ENCODE measurements at regions not wholly inside any gene's neighbourhood (a gene's known extent, or its start where the extent isn't known, plus 50 kb on each side); places are given as distances from the start of the nearest gene placed in this dataset.
"Not testable (repeated sequence)": the region's sequence is repeated elsewhere in the genome, so short reads cannot be mapped to it uniquely, and the experiment has no call there.

GRCh38 chr10:123357421-123357930 is 203.3 kb downstream of the BUB3 start:
- Histone ChIP-seq H3K4me3 (ENCODE audit: low read length) (no peak overlapping the region), H3K4me1 (ENCODE audit: control insufficient read depth, insufficient read depth, low read length) (no peaks in the 10 kb centered on the region), H3K9ac (ENCODE audit: low read depth, low read length) (no peak overlapping the region), H3K27me3 (ENCODE audit: control insufficient read depth, insufficient read depth, low read length) (peaks cover 11% of the 10 kb centered on the region), H3K4me2 (ENCODE audit: low read length) (no peak overlapping the region), H3K9me3 (replicated peaks; ENCODE audit: low read length) (no peaks in the 10 kb centered on the region), H3K36me3 (ENCODE audit: insufficient read depth, low read length) (no peaks in the 10 kb centered on the region)

GRCh38 chr10:123359539-123359938 is 205.3 kb downstream of the BUB3 start:
- Histone ChIP-seq H3K36me3 (ENCODE audit: insufficient read depth, low read length) (no peaks in the 10 kb centered on the region), H3K4me2 (ENCODE audit: low read length) (no peak overlapping the region), H3K4me3 (ENCODE audit: low read length) (no peak overlapping the region), H3K9me3 (replicated peaks; ENCODE audit: low read length) (no peaks in the 10 kb centered on the region), H3K9ac (ENCODE audit: low read depth, low read length) (no peak overlapping the region), H3K4me1 (ENCODE audit: control insufficient read depth, insufficient read depth, low read length) (no peaks in the 10 kb centered on the region), H3K27me3 (ENCODE audit: control insufficient read depth, insufficient read depth, low read length) (peaks cover 11% of the 10 kb centered on the region)

GRCh38 chr10:123361832-123362231 is 207.6 kb downstream of the BUB3 start:
- Histone ChIP-seq H3K4me3 (ENCODE audit: low read length) (no peak overlapping the region), H3K36me3 (ENCODE audit: insufficient read depth, low read length) (no peaks in the 10 kb centered on the region), H3K9me3 (replicated peaks; ENCODE audit: low read length) (no peaks in the 10 kb centered on the region), H3K4me2 (ENCODE audit: low read length) (no peak overlapping the region), H3K9ac (ENCODE audit: low read depth, low read length) (no peak overlapping the region), H3K4me1 (ENCODE audit: control insufficient read depth, insufficient read depth, low read length) (no peaks in the 10 kb centered on the region), H3K27me3 (ENCODE audit: control insufficient read depth, insufficient read depth, low read length) (peaks cover 11% of the 10 kb centered on the region)

GRCh38 chr10:123367195-123367594 is 213.0 kb downstream of the BUB3 start:
- Histone ChIP-seq H3K9ac (ENCODE audit: low read depth, low read length) (no peak overlapping the region), H3K4me3 (ENCODE audit: low read length) (no peak overlapping the region), H3K36me3 (ENCODE audit: insufficient read depth, low read length) (no peaks in the 10 kb centered on the region), H3K4me2 (ENCODE audit: low read length) (no peak overlapping the region), H3K27me3 (ENCODE audit: control insufficient read depth, insufficient read depth, low read length) (no peaks in the 10 kb centered on the region), H3K9me3 (replicated peaks; ENCODE audit: low read length) (no peaks in the 10 kb centered on the region), H3K4me1 (ENCODE audit: control insufficient read depth, insufficient read depth, low read length) (no peaks in the 10 kb centered on the region)

GRCh38 chr10:123371626-123372025 is 217.4 kb downstream of the BUB3 start:
- not testable (repeated sequence) for H3K4me1 ChIP-seq (ENCODE audit: control insufficient read depth, insufficient read depth, low read length); H3K9me3 ChIP-seq (replicated peaks; ENCODE audit: low read length); H3K27me3 ChIP-seq (ENCODE audit: control insufficient read depth, insufficient read depth, low read length); H3K9ac ChIP-seq (ENCODE audit: low read depth, low read length); H3K36me3 ChIP-seq (ENCODE audit: insufficient read depth, low read length); H3K4me2 ChIP-seq (ENCODE audit: low read length); H3K4me3 ChIP-seq (ENCODE audit: low read length)

DNA sequence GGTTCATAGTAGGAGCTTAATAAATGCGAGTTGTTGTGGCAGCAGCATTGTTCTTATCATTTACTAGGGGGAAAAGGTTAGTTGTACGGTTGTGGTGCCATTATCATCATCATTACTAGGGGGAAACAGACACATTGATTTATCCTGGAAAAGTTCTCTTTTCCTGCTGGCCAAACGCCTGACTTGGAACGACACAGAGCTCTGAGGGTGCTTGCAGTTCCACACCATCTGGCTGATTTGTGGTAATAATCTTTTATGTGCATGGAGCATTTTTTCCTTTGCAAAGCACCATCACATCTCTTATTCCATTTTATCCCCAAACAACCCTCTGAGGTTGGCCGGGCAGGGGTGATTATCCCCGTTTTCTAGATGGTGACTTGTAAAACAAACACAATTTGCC is 219.4 kb downstream of the BUB3 start:
- Histone ChIP-seq H3K4me2 (ENCODE audit: low read length) (no peak overlapping the region), H3K36me3 (ENCODE audit: insufficient read depth, low read length) (no peaks in the 10 kb centered on the region), H3K4me3 (ENCODE audit: low read length) (no peak overlapping the region), H3K4me1 (ENCODE audit: control insufficient read depth, insufficient read depth, low read length) (no peaks in the 10 kb centered on the region), H3K9me3 (replicated peaks; ENCODE audit: low read length) (no peaks in the 10 kb centered on the region), H3K27me3 (ENCODE audit: control insufficient read depth, insufficient read depth, low read length) (no peaks in the 10 kb centered on the region), H3K9ac (ENCODE audit: low read depth, low read length) (no peak overlapping the region)

GRCh38 chr10:123375097-123375496 is 220.9 kb downstream of the BUB3 start:
- Histone ChIP-seq H3K27me3 (ENCODE audit: control insufficient read depth, insufficient read depth, low read length) (no peaks in the 10 kb centered on the region), H3K4me3 (ENCODE audit: low read length) (no peak overlapping the region), H3K4me2 (ENCODE audit: low read length) (no peak overlapping the region), H3K9me3 (replicated peaks; ENCODE audit: low read length) (no peaks in the 10 kb centered on the region), H3K9ac (ENCODE audit: low read depth, low read length) (no peak overlapping the region), H3K4me1 (ENCODE audit: control insufficient read depth, insufficient read depth, low read length) (no peaks in the 10 kb centered on the region), H3K36me3 (ENCODE audit: insufficient read depth, low read length) (no peaks in the 10 kb centered on the region)

GRCh38 chr10:123375738-123376137 is 221.5 kb downstream of the BUB3 start:
- Histone ChIP-seq H3K4me1 (ENCODE audit: control insufficient read depth, insufficient read depth, low read length) (no peaks in the 10 kb centered on the region), H3K4me2 (ENCODE audit: low read length) (no peak overlapping the region), H3K9me3 (replicated peaks; ENCODE audit: low read length) (no peaks in the 10 kb centered on the region), H3K4me3 (ENCODE audit: low read length) (no peak overlapping the region), H3K36me3 (ENCODE audit: insufficient read depth, low read length) (no peaks in the 10 kb centered on the region), H3K27me3 (ENCODE audit: control insufficient read depth, insufficient read depth, low read length) (no peaks in the 10 kb centered on the region), H3K9ac (ENCODE audit: low read depth, low read length) (no peak overlapping the region)

DNA sequence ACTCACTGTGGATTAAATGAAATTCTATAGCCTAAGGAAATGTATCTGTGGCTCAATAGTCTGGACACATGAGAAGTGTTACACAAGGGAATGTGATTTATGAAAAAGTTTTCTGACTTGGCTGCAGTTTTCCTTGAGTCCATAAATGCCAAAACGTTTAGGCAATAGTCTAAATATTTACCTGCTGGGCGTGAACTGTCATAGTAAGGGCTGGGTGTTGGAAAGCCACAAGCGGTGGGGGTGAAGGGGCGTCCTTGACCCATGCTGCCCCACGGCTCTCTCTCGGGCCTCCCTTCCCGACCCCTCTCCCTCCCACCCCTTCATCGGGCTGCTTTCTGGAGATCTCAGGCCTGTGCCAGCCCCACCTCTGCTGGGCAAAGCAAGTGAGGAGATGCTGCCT is 223.7 kb downstream of the BUB3 start:
- H3K27me3 ChIP-seq (ENCODE audit: control insufficient read depth, insufficient read depth, low read length): no peaks in the 10 kb centered on the region
- no peak overlapping the region for H3K4me2 ChIP-seq (ENCODE audit: low read length)
- no peak overlapping the region for H3K9ac ChIP-seq (ENCODE audit: low read depth, low read length)
- H3K36me3 ChIP-seq (ENCODE audit: insufficient read depth, low read length): no peaks in the 10 kb centered on the region
- no peaks in the 10 kb centered on the region for H3K4me1 ChIP-seq (ENCODE audit: control insufficient read depth, insufficient read depth, low read length)
- no peaks in the 10 kb centered on the region for H3K9me3 ChIP-seq (replicated peaks; ENCODE audit: low read length)
- no peak overlapping the region for H3K4me3 ChIP-seq (ENCODE audit: low read length)

DNA sequence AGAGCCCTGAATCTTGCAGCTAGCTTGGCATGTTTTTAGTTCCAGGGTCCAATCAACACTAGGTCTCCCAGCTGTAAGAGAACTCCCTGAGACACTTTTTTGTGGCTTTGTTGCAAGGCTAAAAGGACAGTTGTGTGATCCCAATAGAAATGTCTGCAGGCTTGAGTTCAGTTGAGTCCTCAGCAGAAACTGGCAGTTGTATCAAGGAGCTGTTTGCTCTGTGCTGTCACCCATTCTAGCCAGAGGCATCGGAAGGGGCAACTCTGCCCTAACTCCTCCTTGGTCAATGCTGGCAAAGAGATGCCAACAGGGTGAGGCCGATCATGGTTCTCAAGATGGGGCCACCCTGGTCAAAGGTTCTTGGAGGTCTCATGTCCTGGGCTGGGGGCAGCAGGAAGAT is 224.1 kb downstream of the BUB3 start:
- H3K9me3 ChIP-seq (replicated peaks; ENCODE audit: low read length): no peaks in the 10 kb centered on the region
- no peak overlapping the region for H3K9ac ChIP-seq (ENCODE audit: low read depth, low read length)
- no peaks in the 10 kb centered on the region for H3K27me3 ChIP-seq (ENCODE audit: control insufficient read depth, insufficient read depth, low read length)
- H3K4me1 ChIP-seq (ENCODE audit: control insufficient read depth, insufficient read depth, low read length): no peaks in the 10 kb centered on the region
- no peak overlapping the region for H3K4me3 ChIP-seq (ENCODE audit: low read length)
- H3K36me3 ChIP-seq (ENCODE audit: insufficient read depth, low read length): no peaks in the 10 kb centered on the region
- H3K4me2 ChIP-seq (ENCODE audit: low read length): no peak overlapping the region

DNA sequence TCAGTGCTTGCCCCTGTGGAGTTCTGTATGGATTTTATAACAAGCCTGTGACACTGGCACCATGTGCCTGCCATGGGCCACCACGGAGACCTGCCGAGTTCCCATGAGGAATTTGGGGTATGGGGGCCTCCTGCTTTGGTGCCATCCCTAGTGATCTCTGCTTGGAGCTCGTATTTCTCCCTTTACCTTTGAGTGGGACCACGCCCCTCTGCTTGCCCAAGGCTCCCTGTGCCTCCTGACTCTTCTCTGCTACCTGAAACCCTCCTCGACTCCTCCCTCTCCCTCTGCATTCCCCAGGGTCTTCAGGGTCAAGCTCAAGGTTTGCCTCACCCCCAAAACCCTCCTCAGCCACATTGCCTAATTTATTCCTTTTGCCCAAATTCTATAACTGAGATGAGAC is 225.0 kb downstream of the BUB3 start:
- Histone ChIP-seq H3K4me3 (ENCODE audit: low read length) (no peak overlapping the region), H3K9me3 (replicated peaks; ENCODE audit: low read length) (no peaks in the 10 kb centered on the region), H3K4me1 (ENCODE audit: control insufficient read depth, insufficient read depth, low read length) (no peaks in the 10 kb centered on the region), H3K4me2 (ENCODE audit: low read length) (no peak overlapping the region), H3K27me3 (ENCODE audit: control insufficient read depth, insufficient read depth, low read length) (no peaks in the 10 kb centered on the region), H3K36me3 (ENCODE audit: insufficient read depth, low read length) (no peaks in the 10 kb centered on the region), H3K9ac (ENCODE audit: low read depth, low read length) (no peak overlapping the region)

DNA sequence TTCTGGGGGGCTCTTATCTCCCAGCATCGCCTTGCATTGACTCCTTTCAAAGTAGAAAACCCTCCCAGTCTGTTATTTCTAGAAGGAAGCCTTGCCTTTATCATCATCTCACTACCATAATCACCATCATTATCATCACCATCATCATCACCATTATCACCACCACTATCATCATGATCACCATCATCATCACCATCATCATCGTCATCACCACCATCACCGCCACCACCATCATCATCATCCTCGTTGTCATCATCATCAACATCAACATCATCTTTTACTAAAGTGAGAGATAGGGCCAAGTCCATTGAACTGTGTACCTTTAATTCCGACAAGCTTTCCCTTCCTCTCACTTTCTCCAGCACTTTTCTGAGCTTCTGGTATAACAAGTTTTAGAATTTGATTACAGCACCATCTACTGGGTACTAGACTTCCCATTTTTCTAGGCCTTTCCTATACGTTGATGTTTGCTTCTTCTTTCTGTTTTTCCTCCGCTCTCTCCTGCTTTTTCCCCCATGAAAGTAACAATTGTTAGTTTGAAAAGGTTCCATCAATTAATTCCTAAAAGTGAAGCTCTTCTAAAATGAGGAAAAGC is 226.4 kb downstream of the BUB3 start:
- Histone ChIP-seq H3K4me1 (ENCODE audit: control insufficient read depth, insufficient read depth, low read length) (no peaks in the 10 kb centered on the region), H3K4me2 (ENCODE audit: low read length) (no peak overlapping the region), H3K4me3 (ENCODE audit: low read length) (no peak overlapping the region), H3K36me3 (ENCODE audit: insufficient read depth, low read length) (no peaks in the 10 kb centered on the region), H3K27me3 (ENCODE audit: control insufficient read depth, insufficient read depth, low read length) (no peaks in the 10 kb centered on the region), H3K9ac (ENCODE audit: low read depth, low read length) (no peak overlapping the region), H3K9me3 (replicated peaks; ENCODE audit: low read length) (no peaks in the 10 kb centered on the region)
